ENCODE measurements at regions not wholly inside any gene's neighbourhood (a gene's known extent, or its start where the extent isn't known, plus 50 kb on each side); places are given as distances from the start of the nearest gene placed in this dataset.

DNA sequence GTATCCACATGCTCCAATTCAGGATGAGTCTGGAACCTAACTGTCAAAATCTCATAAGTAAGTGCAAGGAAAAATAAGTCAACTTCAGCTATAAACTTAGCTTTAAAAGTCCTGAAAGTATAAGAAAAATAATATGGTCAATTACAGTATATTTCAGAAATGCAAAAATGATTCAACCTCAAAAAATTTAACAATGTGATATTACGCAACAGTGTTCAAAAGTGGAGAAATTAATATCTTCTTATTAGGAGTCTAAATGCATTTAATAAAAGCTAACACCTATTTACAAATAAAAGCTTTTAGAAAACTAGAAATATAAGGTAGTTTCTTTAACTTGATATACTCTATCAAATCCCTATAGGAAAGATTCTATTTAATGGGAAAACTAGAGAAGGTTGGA lies 111.2 kb upstream of the OPRM1 start:
- Histone ChIP-seq H3K36me3 (no peaks in the 10 kb centered on the region), H3K4me1 (no peaks in the 10 kb centered on the region), H3K27me3 (no peaks in the 10 kb centered on the region), H3K4me3 (no peak overlapping the region), H3K9me3 (no peaks in the 10 kb centered on the region), H3K27ac (no peak overlapping the region)
- TF ChIP-seq POLR2A (IDR thresholded peaks at IDR 0.05) (no peak), CTCF (IDR thresholded peaks at IDR 0.05) (no peak)
- no peak for DNase-seq
- intact Hi-C loops (cut with DNase I; ENCODE audit: low total_unique reads): no loop called here

DNA sequence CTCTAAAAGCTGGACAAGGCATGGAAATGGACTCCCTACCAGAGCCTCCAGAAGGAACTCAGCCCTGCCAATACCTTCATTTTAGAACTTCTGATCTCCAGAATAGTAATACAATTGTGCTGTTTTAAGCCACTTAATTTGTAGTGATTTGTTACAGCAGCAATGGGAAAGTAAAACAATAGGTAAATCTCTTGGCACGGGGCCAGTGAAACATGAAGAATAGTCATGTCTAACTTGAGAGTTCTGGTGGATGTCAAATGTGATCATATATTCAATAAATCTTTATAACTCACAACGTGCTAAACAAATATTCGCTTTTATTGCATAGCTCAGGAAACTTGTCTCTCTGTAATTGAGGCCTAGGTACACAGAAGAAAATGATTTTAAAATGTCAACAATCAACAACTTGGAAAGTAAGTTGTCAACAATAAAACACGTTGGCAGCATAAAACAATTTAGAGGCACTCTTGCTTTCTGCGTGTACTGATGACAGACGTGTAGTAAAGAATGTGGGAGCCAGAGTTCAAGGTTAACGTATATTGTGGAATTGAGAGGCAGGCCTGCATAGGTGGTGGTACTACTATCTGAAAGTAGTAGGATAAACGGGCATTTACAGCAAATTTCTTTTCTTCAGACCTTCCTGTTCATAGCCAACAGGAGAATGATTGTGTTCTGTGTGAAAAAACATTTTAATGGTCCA lies 140.5 kb upstream of the OPRM1 start:
- DNase-seq: no peak
- no peak for TF ChIP-seq POLR2A (IDR thresholded peaks at IDR 0.05)
- no peak for TF ChIP-seq CTCF (IDR thresholded peaks at IDR 0.05)
- intact Hi-C loops (cut with DNase I; ENCODE audit: low total_unique reads): no loop called here
- no peaks in the 10 kb centered on the region for H3K9me3 ChIP-seq
- no peak overlapping the region for H3K27ac ChIP-seq
- H3K36me3 ChIP-seq: no peaks in the 10 kb centered on the region
- no peaks in the 10 kb centered on the region for H3K4me1 ChIP-seq
- no peaks in the 10 kb centered on the region for H3K27me3 ChIP-seq
- no peak overlapping the region for H3K4me3 ChIP-seq

- H3K4me1 ChIP-seq: no peaks in the 10 kb centered on the region
- TF ChIP-seq CTCF (IDR thresholded peaks at IDR 0.05) (no peak), POLR2A (IDR thresholded peaks at IDR 0.05) (no peak)
- no peak overlapping the region for H3K27ac ChIP-seq
- intact Hi-C loops (cut with DNase I; ENCODE audit: low total_unique reads): no loop called here
- DNase-seq: no peak
- no peaks in the 10 kb centered on the region for H3K27me3 ChIP-seq
- H3K36me3 ChIP-seq: no peaks in the 10 kb centered on the region
- no peaks in the 10 kb centered on the region for H3K9me3 ChIP-seq
- H3K4me3 ChIP-seq: no peak overlapping the region
Observed at GRCh38 chr6:153882411-153882810, 156.6 kb upstream of the OPRM1 start.

DNA sequence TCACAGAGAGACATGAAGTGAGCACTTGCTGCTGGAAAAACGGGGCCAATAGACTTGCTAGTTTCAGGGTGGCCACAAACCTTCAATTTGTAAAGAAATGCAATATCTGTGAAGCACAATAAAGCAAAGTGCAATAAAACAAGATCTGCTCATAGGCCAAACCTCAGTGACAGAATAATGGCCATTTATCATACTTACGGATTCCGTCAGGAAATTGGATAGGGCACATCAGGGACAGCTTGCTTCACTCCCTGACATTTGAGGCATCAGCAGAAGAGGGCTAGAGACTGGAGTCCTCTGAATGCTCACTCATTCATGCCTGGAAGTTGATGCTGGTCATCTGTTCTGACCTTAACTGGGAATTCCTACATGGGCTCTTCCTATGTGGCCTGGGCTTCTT lies 165.5 kb upstream of the OPRM1 start:
- no peaks in the 10 kb centered on the region for H3K9me3 ChIP-seq

GRCh38 chr6:153872946-153873345 lies 166.1 kb upstream of the OPRM1 start:
- TF ChIP-seq POLR2A (IDR thresholded peaks at IDR 0.05) (no peak), CTCF (IDR thresholded peaks at IDR 0.05) (no peak)
- intact Hi-C loops (cut with DNase I; ENCODE audit: low total_unique reads): no loop called here

More for the DNA sequence above, 165.5 kb upstream of the OPRM1 start:
- TF ChIP-seq POLR2A (IDR thresholded peaks at IDR 0.05) (no peak), CTCF (IDR thresholded peaks at IDR 0.05) (no peak)
- Histone ChIP-seq H3K36me3 (no peaks in the 10 kb centered on the region), H3K27me3 (no peaks in the 10 kb centered on the region), H3K4me1 (no peaks in the 10 kb centered on the region), H3K4me3 (no peak overlapping the region), H3K27ac (no peak overlapping the region)
- no peak for DNase-seq
- intact Hi-C loops (cut with DNase I; ENCODE audit: low total_unique reads): no loop called here

More at GRCh38 chr6:153872946-153873345, 166.1 kb upstream of the OPRM1 start:
- Histone ChIP-seq H3K36me3 (no peaks in the 10 kb centered on the region), H3K4me1 (no peaks in the 10 kb centered on the region), H3K9me3 (no peaks in the 10 kb centered on the region), H3K4me3 (no peak overlapping the region), H3K27me3 (no peaks in the 10 kb centered on the region), H3K27ac (no peak overlapping the region)
- no peak for DNase-seq
